ENCODE measurements at regions not wholly inside any gene's neighbourhood (a gene's known extent, or its start where the extent isn't known, plus 50 kb on each side); places are given as distances from the start of the nearest gene placed in this dataset.
A peak's percentile ranks its signal among the peaks of the same experiment; 100 is the strongest.
"Not testable (repeated sequence)": the region's sequence is repeated elsewhere in the genome, so short reads cannot be mapped to it uniquely, and the experiment has no call there.

- not testable (repeated sequence) for FAIRE-seq; DNase-seq (ENCODE audit: insufficient read length, low spot score)
These were observed 57.4 kb downstream of the FTHL17 start for GRCh38 chrX:31014474-31014873.

DNA sequence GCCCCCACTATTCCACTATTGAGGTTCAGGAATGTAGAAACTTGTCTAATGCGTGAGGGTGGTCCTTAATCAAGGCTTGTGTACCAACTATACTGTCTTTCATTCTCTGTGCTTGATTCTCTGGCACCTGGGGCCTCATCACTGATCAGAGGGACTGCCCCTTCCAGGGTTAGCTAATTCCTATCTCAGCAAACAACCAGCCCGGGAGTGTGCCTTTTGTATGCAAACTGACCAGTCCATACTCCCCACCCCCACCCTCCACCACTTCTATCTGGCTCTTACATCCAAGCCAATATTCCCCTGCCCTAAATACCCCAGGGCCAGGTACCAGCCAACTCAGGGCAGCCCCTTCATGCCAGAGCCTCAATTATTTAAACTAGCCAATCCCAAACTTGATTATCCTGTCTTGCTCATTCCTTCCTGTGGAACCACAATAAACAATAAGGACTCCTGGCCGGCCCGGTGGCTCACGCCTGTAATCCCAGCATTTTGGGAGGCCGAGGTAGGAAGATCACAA, 59.3 kb downstream of the FTHL17 start:
- no peak for FAIRE-seq

GRCh38 chrX:31007321-31007720, 64.5 kb downstream of the FTHL17 start:
- FAIRE-seq (no peak), DNase-seq (ENCODE audit: insufficient read length, low spot score) (no peak)

More for the DNA sequence above, 59.3 kb downstream of the FTHL17 start:
- no peak for DNase-seq (ENCODE audit: insufficient read length, low spot score)

GRCh38 chrX:31006027-31006426, 65.8 kb downstream of the FTHL17 start:
- DNase-seq (ENCODE audit: insufficient read length, low spot score) (no peak), FAIRE-seq (no peak)

- DNase-seq (ENCODE audit: insufficient read length, low spot score), result no peak
- FAIRE-seq, result no peak
These were observed 74.4 kb downstream of the FTHL17 start for GRCh38 chrX:30997411-30997810.

- no peak for FAIRE-seq
These were observed 76.1 kb downstream of the FTHL17 start for GRCh38 chrX:30995705-30996104.

DNA sequence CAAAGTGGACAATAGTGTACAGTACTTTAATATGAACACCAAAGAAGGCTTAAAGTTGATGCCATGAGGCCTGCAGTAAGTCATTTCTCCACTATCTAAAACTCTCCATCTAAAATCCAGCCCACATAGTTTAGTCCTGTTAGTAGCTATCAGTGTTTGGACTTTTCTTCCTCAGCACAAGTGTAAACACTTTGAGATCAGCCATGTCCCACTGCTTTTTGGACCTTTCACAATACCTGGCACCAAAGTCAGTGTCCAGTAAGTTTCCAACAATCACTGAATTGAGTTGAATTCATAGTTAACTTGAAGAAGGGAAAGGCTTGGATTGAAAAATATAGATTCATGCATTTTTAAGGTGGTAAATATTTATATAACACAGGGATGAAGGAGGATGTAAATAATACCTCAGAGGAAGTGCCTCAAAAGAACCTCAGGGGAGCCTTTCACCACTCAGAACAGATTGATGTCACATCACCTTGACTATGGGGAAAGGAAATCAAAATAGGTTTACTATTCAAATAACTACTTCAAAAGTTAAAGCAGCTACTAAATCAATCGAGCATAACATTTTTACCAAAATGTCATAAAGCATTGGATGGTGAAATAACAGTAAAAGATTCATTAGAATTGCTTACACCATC, 76.7 kb downstream of the FTHL17 start:
- DNase-seq (ENCODE audit: insufficient read length, low spot score), result no peak
- no peak for FAIRE-seq

More at GRCh38 chrX:30995705-30996104, 76.1 kb downstream of the FTHL17 start:
- DNase-seq (ENCODE audit: insufficient read length, low spot score), result no peak

- FAIRE-seq, result not testable (repeated sequence)
These were observed 77.8 kb downstream of the FTHL17 start for GRCh38 chrX:30994018-30994417.

GRCh38 chrX:30992381-30992904, 79.4 kb downstream of the FTHL17 start:
- DNase-seq (ENCODE audit: insufficient read length, low spot score), result no peak
- FAIRE-seq, result no peak

More at GRCh38 chrX:30994018-30994417, 77.8 kb downstream of the FTHL17 start:
- not testable (repeated sequence) for DNase-seq (ENCODE audit: insufficient read length, low spot score)

DNA sequence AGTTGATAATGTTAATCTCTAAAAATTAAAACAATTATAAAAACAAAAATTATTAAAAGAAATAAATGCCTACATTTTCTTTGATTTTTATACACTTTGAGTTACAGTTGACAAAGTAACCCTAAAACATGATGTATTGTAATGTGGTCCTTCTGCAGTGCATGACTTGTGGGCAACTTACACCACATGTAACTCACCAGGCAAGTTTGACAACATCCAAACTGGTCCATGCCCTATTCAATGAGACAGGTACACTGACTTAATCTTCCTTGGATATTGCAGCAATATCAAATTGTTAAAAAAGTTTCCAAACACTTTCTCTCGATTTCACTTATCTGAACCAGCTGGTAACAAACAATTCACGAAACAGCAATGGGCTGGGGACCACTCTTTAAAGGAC, 81.5 kb downstream of the FTHL17 start:
- FAIRE-seq (no peak), DNase-seq (ENCODE audit: insufficient read length, low spot score) (no peak)

- DNase-seq (ENCODE audit: insufficient read length, low spot score) (no peak), FAIRE-seq (no peak)
These were observed 89.4 kb downstream of the FTHL17 start for GRCh38 chrX:30982467-30982866.

GRCh38 chrX:30981968-30982367, 89.9 kb downstream of the FTHL17 start:
- DNase-seq (ENCODE audit: insufficient read length, low spot score) (no peak), FAIRE-seq (no peak)

- DNase-seq (ENCODE audit: insufficient read length, low spot score) (no peak), FAIRE-seq (no peak)
These were observed 90.2 kb upstream of the TAB3 start for GRCh38 chrX:30979271-30979670.

DNA sequence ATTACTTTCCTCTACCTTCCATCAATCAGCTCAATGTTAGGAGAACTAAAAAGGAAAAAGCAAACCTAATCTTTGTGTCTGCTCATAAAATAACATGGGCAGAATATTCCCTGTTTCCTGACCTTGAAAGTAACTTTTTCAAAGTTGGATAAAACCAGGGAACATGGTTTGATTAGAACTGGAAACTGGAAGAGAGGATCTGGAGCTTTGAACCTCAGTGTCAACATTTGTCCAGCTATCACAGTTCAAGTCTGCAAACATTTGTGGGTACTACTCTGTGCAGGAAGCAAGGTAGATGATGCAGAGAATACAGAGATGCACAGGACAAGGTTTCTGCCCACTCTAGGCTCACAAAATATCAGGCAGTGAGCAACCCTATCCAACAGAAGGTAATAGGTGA, 86.4 kb upstream of the TAB3 start:
- FAIRE-seq (no peak), DNase-seq (ENCODE audit: insufficient read length, low spot score) (no peak)

GRCh38 chrX:30973784-30974427, 84.9 kb upstream of the TAB3 start:
- FAIRE-seq (no peak), DNase-seq (ENCODE audit: insufficient read length, low spot score) (no peak)

- FAIRE-seq, result peak; percentile 93
These were observed 82.9 kb upstream of the TAB3 start for GRCh38 chrX:30971774-30972603.

GRCh38 chrX:30967516-30967915, 78.5 kb upstream of the TAB3 start:
- FAIRE-seq (no peak), DNase-seq (ENCODE audit: insufficient read length, low spot score) (no peak)

More at GRCh38 chrX:30971774-30972603, 82.9 kb upstream of the TAB3 start:
- DNase-seq (ENCODE audit: insufficient read length, low spot score), result peak; percentile 8

DNA sequence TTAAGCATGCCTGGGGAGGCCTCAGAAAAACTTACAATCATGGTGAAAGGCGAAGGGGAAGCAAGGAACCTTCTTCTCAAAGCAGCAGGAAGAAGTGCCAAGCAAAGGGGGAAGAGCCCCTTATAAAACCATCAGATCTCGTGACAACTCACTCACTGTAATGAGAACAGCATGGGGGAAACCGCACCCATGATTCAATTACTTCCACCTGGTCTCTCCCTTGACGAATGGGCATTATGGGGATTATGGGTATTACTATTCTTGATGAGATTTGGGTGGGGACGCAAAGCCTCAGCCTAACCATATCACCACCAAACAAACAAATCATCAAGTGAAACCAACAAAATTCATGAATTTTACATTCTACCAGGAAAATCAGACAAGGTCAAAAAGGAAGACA, 76.7 kb upstream of the TAB3 start:
- no peak for DNase-seq (ENCODE audit: insufficient read length, low spot score)
- no peak for FAIRE-seq

DNA sequence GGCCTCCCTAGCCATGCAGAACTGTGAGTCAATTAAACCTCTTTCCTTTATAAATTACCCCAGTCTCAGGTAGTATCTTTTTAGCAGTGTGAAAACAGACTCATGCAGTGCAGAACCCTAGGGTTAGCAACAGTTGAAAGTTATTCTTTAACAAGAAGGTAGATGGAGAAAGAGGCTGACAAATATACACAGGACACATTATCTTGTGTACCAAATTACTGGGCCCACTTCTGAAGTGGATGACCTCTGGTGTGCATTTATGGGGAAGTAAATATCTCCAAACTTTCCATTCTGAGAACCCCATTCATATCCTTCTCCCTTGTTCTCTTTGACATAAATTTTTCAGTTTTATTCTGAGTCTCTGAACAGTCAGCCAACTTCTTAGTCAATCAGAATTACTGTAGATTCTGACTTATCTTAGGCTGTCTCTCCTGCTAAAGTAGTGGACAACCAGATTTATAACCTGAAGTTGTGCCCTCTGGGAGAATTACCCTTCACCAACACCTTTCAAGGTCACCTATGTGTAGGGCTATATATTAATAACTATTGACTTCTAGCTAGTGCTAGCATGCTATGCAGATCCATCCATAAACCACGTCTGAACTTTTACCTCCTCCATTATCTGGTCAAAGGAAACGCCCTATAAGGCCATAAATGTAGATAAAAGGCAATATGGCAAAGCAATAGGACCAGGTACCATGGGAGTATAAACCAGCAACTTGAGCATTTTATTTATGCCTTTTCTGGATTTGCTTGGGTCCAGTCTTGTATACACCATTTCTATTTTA, 72.5 kb upstream of the TAB3 start:
- DNase-seq (ENCODE audit: insufficient read length, low spot score), result no peak

DNA sequence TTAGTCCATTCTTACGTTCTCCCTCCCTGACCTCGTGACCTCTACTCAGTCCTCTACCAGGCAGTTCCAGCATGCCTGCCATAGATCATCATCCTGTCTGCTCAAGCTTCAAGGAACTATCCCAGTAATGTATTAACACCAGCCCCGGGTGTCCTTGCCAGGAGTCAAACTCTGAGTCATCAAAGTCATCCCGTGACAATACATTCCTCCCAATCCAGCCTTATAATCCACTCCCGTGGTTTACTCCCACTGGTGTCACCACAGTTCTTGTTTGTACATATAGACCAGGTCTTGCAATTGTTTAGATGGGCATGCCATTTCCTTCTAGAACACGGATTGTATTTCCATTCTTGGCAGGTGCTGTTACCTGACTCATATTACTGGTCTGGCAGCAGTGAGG, 68.7 kb upstream of the TAB3 start:
- FAIRE-seq (no peak), DNase-seq (ENCODE audit: insufficient read length, low spot score) (no peak)

More for the DNA sequence above, 72.5 kb upstream of the TAB3 start:
- no peak for FAIRE-seq

Measured in GM19239 (cell line).